ENCODE measurements at regions not wholly inside any gene's neighbourhood (a gene's known extent, or its start where the extent isn't known, plus 50 kb on each side); places are given as distances from the start of the nearest gene placed in this dataset.

- DNase-seq (ENCODE audit: low read depth) = no peak
Observed at GRCh38 chr2:239905884-239906654, 119.1 kb downstream of the NDUFA10 start.

- DNase-seq (ENCODE audit: low read depth) = no peak
Observed at GRCh38 chr2:239905306-239905705, 119.8 kb downstream of the NDUFA10 start.

DNA sequence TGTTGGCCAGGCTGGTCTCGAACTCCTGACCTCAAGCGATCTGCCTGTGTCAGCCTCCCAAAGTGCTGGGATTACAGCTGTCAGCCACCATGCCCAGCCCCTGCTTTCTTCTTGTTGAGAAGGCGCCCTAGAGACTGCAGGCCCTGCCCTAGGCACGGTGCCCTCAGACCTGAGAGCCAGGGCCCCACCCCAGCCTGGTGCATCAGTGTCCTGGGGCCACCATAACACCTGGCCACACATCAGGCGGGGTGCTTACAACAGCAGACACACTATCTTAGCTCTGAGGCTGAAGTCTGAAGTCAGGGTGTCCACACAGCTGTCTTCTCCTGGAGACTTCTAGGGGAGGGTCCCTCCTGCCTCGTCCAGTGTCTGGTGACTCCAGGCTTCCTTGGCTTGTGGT lies 120.6 kb downstream of the NDUFA10 start:
- DNase-seq (ENCODE audit: low read depth) = no peak

DNA sequence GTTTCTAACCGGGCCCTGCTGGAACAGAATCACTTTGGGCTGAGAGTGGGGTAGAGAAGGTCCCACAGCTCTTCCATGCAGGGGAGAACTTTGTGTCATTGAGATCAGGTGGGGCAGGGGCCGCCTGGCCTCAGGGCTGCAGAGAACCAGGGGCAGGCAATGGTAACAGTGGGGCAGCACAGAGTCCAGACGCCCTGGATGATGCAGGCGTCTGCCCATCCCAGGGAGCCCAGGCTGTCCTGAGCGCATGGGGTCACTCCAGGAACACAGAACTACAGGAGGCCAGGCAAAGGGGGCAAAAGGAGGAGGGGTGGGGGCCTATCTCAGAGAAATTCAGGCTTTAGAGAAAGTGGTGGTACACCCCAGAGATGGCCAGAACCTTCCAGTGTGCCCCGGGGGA lies 121.3 kb downstream of the NDUFA10 start:
- no peak for DNase-seq (ENCODE audit: low read depth)

GRCh38 chr2:239903210-239903609 lies 121.9 kb downstream of the NDUFA10 start:
- no peak for DNase-seq (ENCODE audit: low read depth)

DNA sequence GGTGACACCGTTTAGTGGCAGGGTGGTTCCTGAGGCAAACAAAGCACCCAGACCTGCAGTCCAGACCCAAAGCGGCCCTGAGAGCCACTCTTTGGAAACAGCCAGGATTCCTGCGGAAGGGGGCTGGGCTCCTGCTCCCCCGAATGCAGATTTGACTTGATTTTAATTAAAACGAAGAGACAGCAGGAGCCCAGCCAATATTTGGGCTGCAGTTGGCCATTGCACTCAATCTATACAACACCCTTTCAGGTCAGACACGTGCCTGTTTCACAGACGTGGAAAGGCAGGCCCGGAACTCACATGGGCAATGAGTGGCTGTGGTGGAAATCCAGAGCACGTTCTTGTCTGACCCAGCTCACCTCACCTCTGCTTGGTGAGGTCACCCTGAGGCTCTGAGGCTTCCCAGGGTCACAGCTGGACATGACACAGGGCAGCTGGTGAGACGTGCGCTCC lies 122.4 kb downstream of the NDUFA10 start:
- DNase-seq (ENCODE audit: low read depth) = no peak

- DNase-seq (ENCODE audit: low read depth) = no peak
Observed at GRCh38 chr2:239898292-239898925, 126.7 kb downstream of the NDUFA10 start.

DNA sequence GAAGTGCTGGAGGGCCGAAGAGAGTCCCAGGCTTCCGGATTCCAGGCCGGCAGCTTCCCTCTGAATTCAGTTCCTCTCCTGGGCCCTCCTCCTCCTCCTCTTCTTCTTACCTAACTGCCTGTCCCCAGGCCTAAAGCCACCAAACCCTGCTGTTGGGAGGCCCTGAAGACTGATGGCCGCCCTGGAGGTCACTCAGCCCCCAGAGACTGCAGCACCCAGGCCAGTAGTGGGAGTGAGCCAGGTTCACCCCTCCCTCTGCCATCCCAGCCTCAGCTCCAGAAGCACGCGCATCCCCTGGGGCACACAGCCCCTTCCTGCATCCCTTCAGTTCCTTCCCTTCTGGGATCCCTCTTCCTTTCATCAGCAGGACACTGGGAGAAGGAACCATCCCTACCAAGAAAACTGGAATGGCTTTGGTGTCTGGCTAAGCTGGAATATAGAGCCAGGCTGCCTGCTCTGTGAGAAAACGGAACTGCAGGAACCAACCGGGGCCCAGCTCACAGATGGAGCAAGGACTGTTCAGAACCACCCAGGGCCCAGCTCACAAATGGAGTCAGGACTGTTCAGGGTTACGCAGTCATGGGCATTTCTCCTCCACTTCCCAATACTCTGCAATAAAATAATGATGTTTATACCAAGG lies 127.4 kb downstream of the NDUFA10 start:
- no peak for DNase-seq (ENCODE audit: low read depth)

- no peak for DNase-seq (ENCODE audit: low read depth)
Observed at GRCh38 chr2:239896075-239896474, 129.1 kb downstream of the NDUFA10 start.

GRCh38 chr2:239895669-239896068 lies 129.5 kb downstream of the NDUFA10 start:
- no peak for DNase-seq (ENCODE audit: low read depth)

GRCh38 chr2:239895116-239895515 lies 130.0 kb downstream of the NDUFA10 start:
- DNase-seq (ENCODE audit: low read depth) = no peak

GRCh38 chr2:239894276-239894675 lies 130.9 kb downstream of the NDUFA10 start:
- no peak for DNase-seq (ENCODE audit: low read depth)

- no peak for DNase-seq (ENCODE audit: low read depth)
Observed at GRCh38 chr2:239893236-239893515, 132.0 kb downstream of the NDUFA10 start.

GRCh38 chr2:239892441-239893235 lies 132.5 kb downstream of the NDUFA10 start:
- DNase-seq (ENCODE audit: low read depth) = no peak

GRCh38 chr2:239891698-239892097 lies 133.4 kb downstream of the NDUFA10 start:
- no peak for DNase-seq (ENCODE audit: low read depth)

DNA sequence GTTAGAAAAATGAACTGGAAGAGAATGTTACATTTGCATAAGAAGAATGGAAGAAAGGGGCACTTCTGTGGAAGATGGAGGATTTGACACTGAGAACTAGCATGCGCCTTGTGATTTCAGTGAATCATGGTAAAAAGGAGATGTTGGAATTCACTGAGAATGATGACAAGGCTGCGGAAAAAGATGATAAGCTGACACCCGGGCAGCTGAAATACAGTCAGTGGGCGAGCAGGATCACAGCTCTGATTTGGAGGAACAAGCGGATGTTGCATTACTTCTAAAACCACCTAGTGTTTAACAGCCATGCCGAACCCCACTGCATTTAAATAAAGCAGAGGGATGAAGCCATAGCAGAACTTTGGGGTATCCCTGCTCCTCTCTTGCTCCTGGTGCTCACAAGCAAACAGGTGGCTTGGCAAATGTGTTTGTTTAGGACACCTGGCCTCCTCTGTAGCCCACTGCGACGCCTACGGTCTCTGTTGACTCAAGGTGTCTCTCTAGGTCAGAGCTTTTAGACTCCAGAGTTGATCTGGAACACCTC lies 134.9 kb downstream of the NDUFA10 start:
- DNase-seq (ENCODE audit: low read depth) = no peak

GRCh38 chr2:239889641-239890121 lies 135.5 kb downstream of the NDUFA10 start:
- DNase-seq (ENCODE audit: low read depth) = no peak

- DNase-seq (ENCODE audit: low read depth) = no peak
Observed at GRCh38 chr2:239887604-239888003, 137.5 kb downstream of the NDUFA10 start.

DNA sequence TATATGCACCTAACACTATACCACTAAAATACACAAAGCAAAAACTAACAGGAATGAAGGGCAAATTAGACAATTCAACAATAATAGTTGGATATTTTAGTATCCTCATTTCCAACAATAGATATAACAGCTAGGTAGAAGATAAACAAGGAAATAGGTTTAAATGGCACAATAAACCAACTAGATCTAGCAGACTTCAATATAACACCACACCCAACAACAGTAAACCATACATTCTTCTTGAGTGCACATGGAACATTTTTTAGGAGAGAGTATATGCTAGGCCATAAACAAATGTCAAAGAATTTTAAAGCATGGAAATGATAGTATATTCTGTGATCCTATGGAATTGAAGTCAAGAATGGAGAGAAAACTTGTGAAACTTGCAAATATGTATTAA lies 138.4 kb downstream of the NDUFA10 start:
- DNase-seq (ENCODE audit: low read depth) = no peak

- no peak for DNase-seq (ENCODE audit: low read depth)
Observed at GRCh38 chr2:239884875-239885274, 140.3 kb downstream of the NDUFA10 start.

- no peak for DNase-seq (ENCODE audit: low read depth)
Observed at GRCh38 chr2:239884051-239884405, 141.1 kb downstream of the NDUFA10 start.

DNA sequence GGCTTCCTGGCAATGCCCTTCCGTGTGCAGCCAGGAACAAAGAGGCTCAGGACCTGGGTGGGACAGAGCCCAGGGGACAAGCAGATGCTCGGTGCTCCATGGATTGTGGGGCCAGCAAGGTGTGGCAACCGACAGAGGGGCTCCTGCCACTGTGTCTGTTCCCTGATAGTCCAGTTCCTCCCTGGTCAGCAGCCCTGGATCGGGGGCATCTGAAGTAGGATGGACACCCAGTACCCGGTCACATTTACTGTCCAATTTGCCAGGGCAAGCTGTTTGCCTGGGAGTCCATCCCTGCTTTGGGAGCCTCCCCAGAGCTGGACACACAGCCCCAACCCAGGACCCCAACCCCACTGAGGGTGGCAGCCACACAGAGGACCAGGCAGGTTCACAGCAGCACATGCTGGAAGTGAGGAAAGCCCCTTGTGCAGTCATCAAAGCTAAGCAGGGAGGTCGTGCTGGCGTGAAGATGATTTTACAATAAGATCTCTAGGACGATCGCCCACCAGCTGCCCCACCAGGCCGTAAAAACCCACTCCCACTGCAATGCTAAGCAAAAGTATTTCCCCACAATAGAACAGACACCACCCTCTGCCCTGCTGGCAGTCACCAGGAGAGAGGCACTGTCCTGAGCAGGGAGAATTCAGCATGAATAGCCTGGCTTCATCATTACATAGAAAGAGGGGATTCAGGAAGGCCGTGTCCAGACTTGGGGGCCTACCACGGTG lies 141.7 kb downstream of the NDUFA10 start:
- DNase-seq (ENCODE audit: low read depth) = no peak

Data from activated T-cell treated with anti-CD3 and anti-CD28 coated beads for 48 hours (primary cell).